ENCODE measurements at regions not wholly inside any gene's neighbourhood (a gene's known extent, or its start where the extent isn't known, plus 50 kb on each side); places are given as distances from the start of the nearest gene placed in this dataset.
"Not testable (repeated sequence)": the region's sequence is repeated elsewhere in the genome, so short reads cannot be mapped to it uniquely, and the experiment has no call there.

- DNase-seq (ENCODE audit: low spot score) = no peak
Observed at GRCh38 chr13:78084401-78084800, 165.8 kb upstream of the EDNRB start.

- DNase-seq (ENCODE audit: low spot score) = no peak
Observed at GRCh38 chr13:78078168-78078567, 159.5 kb upstream of the EDNRB start.

- DNase-seq (ENCODE audit: low spot score) = no peak
Observed at GRCh38 chr13:78067290-78067689, 148.7 kb upstream of the EDNRB start.

GRCh38 chr13:78065141-78065540 lies 146.5 kb upstream of the EDNRB start:
- DNase-seq (ENCODE audit: low spot score) = no peak

- no peak for DNase-seq (ENCODE audit: low spot score)
Observed at GRCh38 chr13:78061806-78062205, 143.2 kb upstream of the EDNRB start.

- DNase-seq (ENCODE audit: low spot score) = peak; percentile 46
Observed at GRCh38 chr13:78060966-78061365, 142.3 kb upstream of the EDNRB start.

GRCh38 chr13:78056865-78057264 lies 138.2 kb upstream of the EDNRB start:
- not testable (repeated sequence) for DNase-seq (ENCODE audit: low spot score)

GRCh38 chr13:78054157-78054556 lies 135.5 kb upstream of the EDNRB start:
- DNase-seq (ENCODE audit: low spot score) = peak; percentile 51

GRCh38 chr13:78047151-78047550 lies 128.5 kb upstream of the EDNRB start:
- DNase-seq (ENCODE audit: low spot score) = no peak

GRCh38 chr13:78046331-78046730 lies 127.7 kb upstream of the EDNRB start:
- no peak for DNase-seq (ENCODE audit: low spot score)

GRCh38 chr13:78045916-78046315 lies 127.3 kb upstream of the EDNRB start:
- no peak for DNase-seq (ENCODE audit: low spot score)

GRCh38 chr13:78041366-78041765 lies 122.7 kb upstream of the EDNRB start:
- not testable (repeated sequence) for DNase-seq (ENCODE audit: low spot score)

GRCh38 chr13:78040205-78040830 lies 121.7 kb upstream of the EDNRB start:
- DNase-seq (ENCODE audit: low spot score) = no peak

GRCh38 chr13:78036841-78037240 lies 118.2 kb upstream of the EDNRB start:
- no peak for DNase-seq (ENCODE audit: low spot score)

- no peak for DNase-seq (ENCODE audit: low spot score)
Observed at GRCh38 chr13:78035500-78035899, 116.9 kb upstream of the EDNRB start.

- no peak for DNase-seq (ENCODE audit: low spot score)
Observed at GRCh38 chr13:78033509-78033908, 114.9 kb upstream of the EDNRB start.

GRCh38 chr13:78032132-78032531 lies 113.5 kb upstream of the EDNRB start:
- no peak for DNase-seq (ENCODE audit: low spot score)

GRCh38 chr13:78030341-78030896 lies 111.8 kb upstream of the EDNRB start:
- DNase-seq (ENCODE audit: low spot score) = no peak

GRCh38 chr13:78029901-78030300 lies 111.3 kb upstream of the EDNRB start:
- no peak for DNase-seq (ENCODE audit: low spot score)

- DNase-seq (ENCODE audit: low spot score) = no peak
Observed at GRCh38 chr13:78028960-78029359, 110.3 kb upstream of the EDNRB start.

- no peak for DNase-seq (ENCODE audit: low spot score)
Observed at GRCh38 chr13:78024996-78025395, 106.4 kb upstream of the EDNRB start.

GRCh38 chr13:78022164-78022877 lies 103.7 kb upstream of the EDNRB start:
- peak; percentile 63 for DNase-seq (ENCODE audit: low spot score)

- peak; percentile 26 for DNase-seq (ENCODE audit: low spot score)
Observed at GRCh38 chr13:78020861-78021260, 102.2 kb upstream of the EDNRB start.

- no peak for DNase-seq (ENCODE audit: low spot score)
Observed at GRCh38 chr13:78015782-78016181, 97.2 kb upstream of the EDNRB start.

Measured in Ammon's horn (tissue), 1 donor.